ENCODE measurements at regions not wholly inside any gene's neighbourhood (a gene's known extent, or its start where the extent isn't known, plus 50 kb on each side); places are given as distances from the start of the nearest gene placed in this dataset.

- Histone ChIP-seq H3K4me3 (ENCODE audit: low read depth, low read length) (no peak overlapping the region), H3K36me3 (no peaks in the 10 kb centered on the region), H3K9me3 (ENCODE audit: severe bottlenecking) (no peaks in the 10 kb centered on the region), H3K27me3 (ENCODE audit: insufficient read depth, low read depth, severe bottlenecking) (no peaks in the 10 kb centered on the region), H3K27ac (no peak overlapping the region)
- no peak for TF ChIP-seq CTCF (IDR thresholded peaks at IDR 0.05; ENCODE audit: low read depth, low read length)
- no peak for DNase-seq
These were observed 293.0 kb downstream of the ZWINT start for GRCh38 chr10:56068040-56068439.

- no peaks in the 10 kb centered on the region for H3K27me3 ChIP-seq (ENCODE audit: insufficient read depth, low read depth, severe bottlenecking)
- DNase-seq: no peak
- no peaks in the 10 kb centered on the region for H3K36me3 ChIP-seq
- no peak overlapping the region for H3K4me3 ChIP-seq (ENCODE audit: low read depth, low read length)
- H3K27ac ChIP-seq: no peak overlapping the region
- no peaks in the 10 kb centered on the region for H3K9me3 ChIP-seq (ENCODE audit: severe bottlenecking)
- no peak for TF ChIP-seq CTCF (IDR thresholded peaks at IDR 0.05; ENCODE audit: low read depth, low read length)
These were observed 297.4 kb downstream of the ZWINT start for GRCh38 chr10:56063642-56064041.

GRCh38 chr10:56057860-56058259 is 303.2 kb downstream of the ZWINT start:
- no peak overlapping the region for H3K4me3 ChIP-seq (ENCODE audit: low read depth, low read length)
- no peaks in the 10 kb centered on the region for H3K9me3 ChIP-seq (ENCODE audit: severe bottlenecking)
- no peak for TF ChIP-seq CTCF (IDR thresholded peaks at IDR 0.05; ENCODE audit: low read depth, low read length)
- H3K36me3 ChIP-seq: no peaks in the 10 kb centered on the region
- H3K27me3 ChIP-seq (ENCODE audit: insufficient read depth, low read depth, severe bottlenecking): no peaks in the 10 kb centered on the region
- no peak overlapping the region for H3K27ac ChIP-seq
- DNase-seq: no peak

DNA sequence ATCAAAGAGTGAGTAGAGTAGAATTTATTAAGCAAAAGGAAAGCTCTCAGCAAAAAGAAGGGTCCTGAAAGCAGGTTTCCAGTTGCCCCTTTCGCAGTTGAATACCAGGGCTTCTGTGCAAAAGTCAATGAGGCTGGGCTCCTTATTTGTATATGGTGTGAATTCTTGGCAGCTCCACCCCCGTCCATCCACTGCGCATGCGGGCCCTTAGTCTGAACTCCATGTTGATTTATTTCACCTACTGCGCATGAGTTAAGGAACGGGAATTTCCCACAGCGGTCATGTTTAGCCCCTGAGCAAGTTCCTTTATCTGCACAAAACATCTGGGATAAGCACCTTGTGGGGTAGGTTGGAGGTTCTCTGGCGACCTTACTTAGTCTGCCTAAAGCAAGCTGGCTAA is 325.6 kb downstream of the ZWINT start:
- DNase-seq: no peak
- no peaks in the 10 kb centered on the region for H3K36me3 ChIP-seq
- H3K9me3 ChIP-seq (ENCODE audit: severe bottlenecking): no peaks in the 10 kb centered on the region
- H3K27me3 ChIP-seq (ENCODE audit: insufficient read depth, low read depth, severe bottlenecking): peaks cover 3% of the 10 kb centered on the region
- H3K27ac ChIP-seq: no peak overlapping the region
- TF ChIP-seq CTCF (IDR thresholded peaks at IDR 0.05; ENCODE audit: low read depth, low read length): no peak
- H3K4me3 ChIP-seq (ENCODE audit: low read depth, low read length): no peak overlapping the region

DNA sequence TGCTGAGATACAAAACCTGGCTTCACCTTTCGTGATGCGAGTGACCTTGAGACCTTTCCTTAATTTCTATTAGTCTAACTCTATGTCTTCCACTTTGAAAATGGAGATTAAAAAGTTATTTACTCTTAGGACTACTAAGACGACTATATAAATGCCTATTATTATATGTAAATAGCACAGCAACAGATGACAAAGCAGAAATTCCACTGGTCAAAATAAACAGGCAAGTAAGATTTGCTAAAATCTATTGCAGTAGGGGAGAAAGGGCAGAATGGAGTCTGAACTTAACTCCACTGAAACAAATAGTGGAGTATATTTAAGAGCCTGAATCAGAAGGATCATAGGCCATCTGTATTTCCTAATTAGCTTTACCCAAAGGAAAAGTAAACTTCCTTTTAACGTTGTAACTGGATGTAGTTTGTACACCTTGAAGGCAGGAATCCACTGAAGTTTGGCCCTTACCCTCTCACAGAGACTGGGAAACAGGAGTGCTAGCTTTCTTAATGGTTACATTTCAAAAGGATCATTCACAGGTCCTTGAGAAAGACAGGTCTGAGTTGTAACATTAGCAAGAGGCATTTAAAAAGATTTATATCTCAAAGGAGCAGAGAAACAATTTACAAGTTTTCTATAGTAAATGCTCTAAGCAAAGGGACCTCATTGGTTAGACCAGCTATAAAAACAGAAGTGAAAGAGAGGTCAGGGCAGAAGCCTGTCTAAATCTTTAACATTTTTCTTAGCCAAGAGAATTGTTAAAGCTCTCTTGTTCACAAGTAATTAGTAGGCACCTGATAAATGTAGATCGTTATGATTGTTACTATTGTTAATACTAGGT is 332.5 kb downstream of the ZWINT start:
- no peak for DNase-seq
- TF ChIP-seq CTCF (IDR thresholded peaks at IDR 0.05; ENCODE audit: low read depth, low read length): no peak
- Histone ChIP-seq H3K4me3 (ENCODE audit: low read depth, low read length) (no peak overlapping the region), H3K9me3 (ENCODE audit: severe bottlenecking) (no peaks in the 10 kb centered on the region), H3K27me3 (ENCODE audit: insufficient read depth, low read depth, severe bottlenecking) (no peaks in the 10 kb centered on the region), H3K36me3 (no peaks in the 10 kb centered on the region), H3K27ac (no peak overlapping the region)

DNA sequence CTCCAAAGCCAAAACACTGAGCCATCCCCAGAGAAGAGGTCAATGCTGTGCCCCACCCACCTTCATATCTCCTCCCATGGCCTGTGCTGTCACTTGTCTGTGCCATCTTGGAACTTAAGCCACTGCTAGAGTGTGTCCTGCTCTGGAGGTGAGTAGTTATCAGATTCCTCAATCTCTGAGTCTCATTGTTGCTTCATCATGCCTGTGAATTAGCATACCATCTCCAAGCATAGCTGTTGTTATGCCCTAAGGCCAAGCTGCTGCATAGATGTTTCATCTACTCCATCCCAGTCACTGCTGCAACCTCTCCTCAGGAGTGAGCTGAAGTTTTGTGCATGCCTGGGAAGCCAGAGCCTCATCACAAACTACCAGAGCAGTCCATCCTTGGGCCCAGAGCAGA is 349.0 kb downstream of the ZWINT start:
- Histone ChIP-seq H3K27me3 (ENCODE audit: insufficient read depth, low read depth, severe bottlenecking) (no peaks in the 10 kb centered on the region), H3K4me3 (ENCODE audit: low read depth, low read length) (no peak overlapping the region), H3K9me3 (ENCODE audit: severe bottlenecking) (no peaks in the 10 kb centered on the region), H3K27ac (no peak overlapping the region), H3K36me3 (no peaks in the 10 kb centered on the region)
- no peak for TF ChIP-seq CTCF (IDR thresholded peaks at IDR 0.05; ENCODE audit: low read depth, low read length)
- DNase-seq: no peak
